HG02938 (cell line): ENCODE measurements at regions not wholly inside any gene's neighbourhood (a gene's known extent, or its start where the extent isn't known, plus 50 kb on each side); places are given as distances from the start of the nearest gene placed in this dataset.

Experiments used
- ATAC-seq: cut with Tn5 transposase; IDR thresholded peaks from one replicate; pipeline ENCODE4 v1.9.1; 2021; ENCODE audit warnings: mild to moderate bottlenecking, moderate library complexity; ENCODE audit not compliant: unreplicated experiment

- no peak for ATAC-seq
Observed at GRCh38 chr5:117299224-117299935, 724.8 kb upstream of the SEMA6A start.

- no peak for ATAC-seq
Observed at GRCh38 chr5:117296872-117297271, 722.2 kb upstream of the SEMA6A start.

- ATAC-seq, result no peak
Observed at GRCh38 chr5:117295941-117296340, 721.3 kb upstream of the SEMA6A start.

- no peak for ATAC-seq
Observed at GRCh38 chr5:117286813-117287212, 712.2 kb upstream of the SEMA6A start.

- ATAC-seq, result no peak
Observed at GRCh38 chr5:117271656-117272055, 697.0 kb upstream of the SEMA6A start.

GRCh38 chr5:117266280-117266679, 691.7 kb upstream of the SEMA6A start:
- no peak for ATAC-seq

GRCh38 chr5:117263231-117263630, 688.6 kb upstream of the SEMA6A start:
- ATAC-seq, result no peak

- ATAC-seq, result no peak
Observed at GRCh38 chr5:117262572-117263131, 688.0 kb upstream of the SEMA6A start.

GRCh38 chr5:117261948-117262571, 687.4 kb upstream of the SEMA6A start:
- no peak for ATAC-seq

GRCh38 chr5:117255211-117256027, 680.8 kb upstream of the SEMA6A start:
- no peak for ATAC-seq

GRCh38 chr5:117252566-117252965, 677.9 kb upstream of the SEMA6A start:
- ATAC-seq, result no peak

- no peak for ATAC-seq
Observed at GRCh38 chr5:117249086-117249815, 674.6 kb upstream of the SEMA6A start.

GRCh38 chr5:117246424-117246823, 671.8 kb upstream of the SEMA6A start:
- ATAC-seq, result no peak

GRCh38 chr5:117245130-117245529, 670.5 kb upstream of the SEMA6A start:
- ATAC-seq, result no peak

- no peak for ATAC-seq
Observed at GRCh38 chr5:117242028-117242427, 667.4 kb upstream of the SEMA6A start.

- no peak for ATAC-seq
Observed at GRCh38 chr5:117236941-117237340, 662.3 kb upstream of the SEMA6A start.

- ATAC-seq, result no peak
Observed at GRCh38 chr5:117235786-117236185, 661.2 kb upstream of the SEMA6A start.

- ATAC-seq, result no peak
Observed at GRCh38 chr5:117230375-117230774, 655.8 kb upstream of the SEMA6A start.

GRCh38 chr5:117220730-117221129, 646.1 kb upstream of the SEMA6A start:
- no peak for ATAC-seq

- no peak for ATAC-seq
Observed at GRCh38 chr5:117218789-117219188, 644.2 kb upstream of the SEMA6A start.

- ATAC-seq, result no peak
Observed at GRCh38 chr5:117212866-117213265, 638.2 kb upstream of the SEMA6A start.
